ENCODE measurements at regions not wholly inside any gene's neighbourhood (a gene's known extent, or its start where the extent isn't known, plus 50 kb on each side); places are given as distances from the start of the nearest gene placed in this dataset.

DNA sequence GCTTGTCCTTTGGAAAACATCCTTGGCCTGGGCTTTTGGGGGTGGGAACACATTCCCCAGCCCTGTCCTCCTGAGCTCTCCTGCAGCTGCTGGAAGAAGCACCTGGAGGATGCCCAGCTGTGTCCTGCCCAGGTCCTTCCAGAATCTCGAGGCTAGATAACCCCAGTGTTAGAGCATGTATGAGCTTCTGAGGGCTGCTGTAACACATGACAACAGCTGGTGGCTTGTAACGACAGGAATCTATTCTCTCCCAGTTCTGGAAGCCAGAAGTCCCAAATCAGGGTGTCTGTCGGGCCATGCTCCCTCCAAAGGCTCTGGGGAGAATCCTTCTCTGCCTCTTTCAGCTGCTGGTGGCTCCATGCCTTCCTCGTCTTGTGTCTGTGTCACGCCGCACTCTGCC, 403.6 kb upstream of the C2CD4B start:
- TF ChIP-seq POLR2A (IDR thresholded peaks at IDR 0.05) = no peak
- TF ChIP-seq, protein P1, sequence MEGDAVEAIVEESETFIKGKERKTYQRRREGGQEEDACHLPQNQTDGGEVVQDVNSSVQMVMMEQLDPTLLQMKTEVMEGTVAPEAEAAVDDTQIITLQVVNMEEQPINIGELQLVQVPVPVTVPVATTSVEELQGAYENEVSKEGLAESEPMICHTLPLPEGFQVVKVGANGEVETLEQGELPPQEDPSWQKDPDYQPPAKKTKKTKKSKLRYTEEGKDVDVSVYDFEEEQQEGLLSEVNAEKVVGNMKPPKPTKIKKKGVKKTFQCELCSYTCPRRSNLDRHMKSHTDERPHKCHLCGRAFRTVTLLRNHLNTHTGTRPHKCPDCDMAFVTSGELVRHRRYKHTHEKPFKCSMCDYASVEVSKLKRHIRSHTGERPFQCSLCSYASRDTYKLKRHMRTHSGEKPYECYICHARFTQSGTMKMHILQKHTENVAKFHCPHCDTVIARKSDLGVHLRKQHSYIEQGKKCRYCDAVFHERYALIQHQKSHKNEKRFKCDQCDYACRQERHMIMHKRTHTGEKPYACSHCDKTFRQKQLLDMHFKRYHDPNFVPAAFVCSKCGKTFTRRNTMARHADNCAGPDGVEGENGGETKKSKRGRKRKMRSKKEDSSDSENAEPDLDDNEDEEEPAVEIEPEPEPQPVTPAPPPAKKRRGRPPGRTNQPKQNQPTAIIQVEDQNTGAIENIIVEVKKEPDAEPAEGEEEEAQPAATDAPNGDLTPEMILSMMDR (IDR thresholded peaks at IDR 0.05) = no peak

Data from body of pancreas (tissue), 4 donors.